HepG2 (cell line): ENCODE measurements at regions not wholly inside any gene's neighbourhood (a gene's known extent, or its start where the extent isn't known, plus 50 kb on each side); places are given as distances from the start of the nearest gene placed in this dataset.

Experiments used
- ATAC-seq: fragments of 200-7000 bp; cut with Tn5 transposase; 3 replicates; pipeline ENCODE4 v1.9.1; 2020; ENCODE audit warnings: mild to moderate bottlenecking, moderate library complexity
- BruUV-seq: library from RNA; stranded (reverse); fragments of 400-500 nt; replicated peaks from 2 replicates; lab custom pipeline; 2021; lab: Mats Ljungman, UMichigan
- CTCF ChIA-PET: fragments of 300-600 bp; formaldehyde crosslinking; extraction: SDS; loops from one replicate; lab custom pipeline; 2021; ENCODE audit warnings: low total read pairs, inconsistent platforms, low intra/inter-chr PET ratio; lab: Yijun Ruan, JAX
- POLR2A ChIA-PET: fragments of 350-600 bp; sonication (Branson Sonifier 250); formaldehyde crosslinking; loops from one replicate; lab custom pipeline; 2020; ENCODE audit warnings: antibody characterized with exemption, inconsistent platforms; lab: Yijun Ruan, JAX
- DNase-seq: peaks from one replicate; pipeline ENCODE4 v3.0.0-alpha.2; 2015; ENCODE audit warnings: low spot score
- FAIRE-seq: peaks from 3 replicates; lab custom pipeline; 2011; peaks lifted over from hg19 to GRCh38; lab: Jason Lieb, UNC
- H2AFZ ChIP-seq: one replicate; pipeline ENCODE4 v1.6.1; 2011; ENCODE audit warnings: low read length, inconsistent platforms
- H3K27ac ChIP-seq: fragments of 300-600 bp; 3 replicates; pipeline ENCODE4 v1.8.0; 2011; ENCODE audit warnings: mixed run types, mild to moderate bottlenecking, mixed read lengths, low read length, inconsistent platforms; ENCODE audit not compliant: insufficient read depth; ENCODE audit errors: extremely low read length
- H3K27me3 ChIP-seq, 2 experiments: fragments of 200-600 bp in 1 of 2; 2 replicates in 1 of 2; 3 replicates in 1 of 2; pipeline versions ENCODE4 v1.6.0 to v1.8.0; 2011; ENCODE audit warnings: low read length in 2 of 2, mild to moderate bottlenecking in 2 of 2, moderate library complexity in 2 of 2, inconsistent platforms in 1 of 2; ENCODE audit not compliant: insufficient read depth in 2 of 2, control insufficient read depth in 1 of 2
- H3K36me3 ChIP-seq, 2 experiments: fragments of 200-600 bp in 1 of 2; replicated peaks in 1 of 2; 2 replicates in 1 of 2; 3 replicates in 1 of 2; pipeline versions ENCODE4 v1.5.1 to v1.8.0; 2011; ENCODE audit warnings: low read length in 2 of 2, inconsistent platforms in 1 of 2; ENCODE audit not compliant: insufficient read depth in 2 of 2, control insufficient read depth in 1 of 2
- H3K4me1 ChIP-seq: 2 replicates; pipeline ENCODE4 v1.5.1; 2012; ENCODE audit warnings: low read length, inconsistent platforms; ENCODE audit not compliant: insufficient read depth
- H3K4me2 ChIP-seq: 2 replicates; pipeline ENCODE4 v1.6.0; 2011; ENCODE audit warnings: low read depth, low read length, inconsistent platforms
- H3K4me3 ChIP-seq, 3 experiments: fragments of 200-600 bp in 1 of 3; sonication (generic), shearing (Covaris generic) in 1 of 3; replicated peaks in 1 of 3; 2 replicates each; pipeline ENCODE4 v1.5.1; 2011 to 2016; ENCODE audit warnings: low read length in 3 of 3, inconsistent platforms in 2 of 3, low read depth in 2 of 3, mild to moderate bottlenecking in 2 of 3, control low read depth in 1 of 3, mixed read lengths in 1 of 3; ENCODE audit not compliant: insufficient read depth in 1 of 3
- H3K79me2 ChIP-seq: one replicate; pipeline ENCODE4 v1.6.1; 2011; ENCODE audit warnings: low read length, inconsistent platforms; ENCODE audit not compliant: insufficient read depth
- H3K9ac ChIP-seq: 2 replicates; pipeline ENCODE4 v1.6.0; 2011; ENCODE audit warnings: mild to moderate bottlenecking, low read depth, low read length, inconsistent platforms; ENCODE audit not compliant: insufficient read depth
- H3K9me3 ChIP-seq: 2 replicates; pipeline ENCODE4 v1.5.1; 2012; ENCODE audit warnings: mild to moderate bottlenecking, low read length
- H4K20me1 ChIP-seq: 2 replicates; pipeline ENCODE4 v1.6.0; 2011; ENCODE audit warnings: inconsistent platforms, mild to moderate bottlenecking, low read length, moderate library complexity; ENCODE audit not compliant: insufficient read depth
- DPF2 ChIP-seq: sonication (generic); formaldehyde crosslinking; IDR thresholded peaks from 2 replicates; pipeline ENCODE4 v1.4.0; 2020; ENCODE audit warnings: mild to moderate bottlenecking, low read depth, missing genetic modification reagents, borderline replicate concordance
- ETV5 ChIP-seq: IDR thresholded peaks from 2 replicates; pipeline ENCODE4 v1.6.1; 2018; ENCODE audit warnings: missing biosample characterization, missing genetic modification reagents, inconsistent platforms, borderline replicate concordance
- IRF2 ChIP-seq: IDR thresholded peaks from 2 replicates; pipeline ENCODE4 v1.6.1; 2018; ENCODE audit warnings: missing genetic modification reagents, missing compliant biosample characterization
- KMT2B ChIP-seq: IDR thresholded peaks from 2 replicates; pipeline ENCODE4 v1.6.1; 2016; ENCODE audit warnings: missing genetic modification reagents, missing compliant biosample characterization
- NR2F6 ChIP-seq, 2 experiments: IDR thresholded peaks; 2 replicates each; pipeline ENCODE4 v1.6.1; 2016; ENCODE audit warnings: antibody characterized with exemption in 1 of 2, mild to moderate bottlenecking in 1 of 2
- PBX3 ChIP-seq: sonication (generic); formaldehyde crosslinking; IDR thresholded peaks from 2 replicates; pipeline ENCODE4 v1.8.1; 2023; ENCODE audit warnings: missing genetic modification reagents, inconsistent platforms, borderline replicate concordance
- PCBP1 ChIP-seq: fragments of 200-400 bp; formaldehyde crosslinking; IDR thresholded peaks from 2 replicates; pipeline ENCODE4 v1.6.1; 2017; ENCODE audit warnings: mild to moderate bottlenecking, low read depth, low read length, borderline replicate concordance
- SRSF9 ChIP-seq: fragments of 200-400 bp; formaldehyde crosslinking; IDR thresholded peaks from 2 replicates; pipeline ENCODE4 v1.6.1; 2018; ENCODE audit warnings: borderline replicate concordance, mild to moderate bottlenecking, low read depth, low read length; ENCODE audit not compliant: insufficient read depth, poor library complexity, severe bottlenecking
- ZFP1 ChIP-seq: IDR thresholded peaks from 2 replicates; pipeline ENCODE4 v1.6.1; 2016
- ZNF12 ChIP-seq: sonication (generic); formaldehyde crosslinking; IDR thresholded peaks from 2 replicates; pipeline ENCODE4 v1.5.0; 2020; ENCODE audit warnings: missing genetic modification reagents
- ZNF484 ChIP-seq: sonication (generic); formaldehyde crosslinking; IDR thresholded peaks from 2 replicates; pipeline ENCODE4 v1.5.1; 2020; ENCODE audit warnings: mild to moderate bottlenecking, low read depth, missing genetic modification reagents, borderline replicate concordance
- ZNF605 ChIP-seq: sonication (generic); formaldehyde crosslinking; IDR thresholded peaks from 2 replicates; pipeline ENCODE4 v1.8.0; 2022; ENCODE audit warnings: mild to moderate bottlenecking, missing genetic modification reagents
- ZNF75D ChIP-seq: sonication (generic); formaldehyde crosslinking; IDR thresholded peaks from 2 replicates; pipeline ENCODE4 v1.8.1; 2023; ENCODE audit warnings: missing genetic modification reagents, mild to moderate bottlenecking, borderline replicate concordance
- WGBS: methylation state at CpG from one replicate; pipeline ENCODE4 v1.1.6; 2017; ENCODE audit warnings: low lambda C conversion rate; 5-methylcytosine and 5-hydroxymethylcytosine counted together
- in situ Hi-C: cut with HindIII; loops from 2 replicates; pipeline ENCODE4 v1.10.0; 2017; ENCODE audit warnings: low pct_unique_long_range_greater_than_20kb; ENCODE audit not compliant: extremely low pct_ligation_motif_present
- intact Hi-C: fragments of 100-400 bp; cut with micrococcal nuclease; formaldehyde crosslinking; loops from one replicate; pipeline ENCODE4 v1.10.0; 2022; ENCODE audit not compliant: unreplicated experiment
- TF ChIP-seq, protein P1 (sequence below): IDR thresholded peaks from 2 replicates; pipeline ENCODE4 v1.6.1; 2016; ENCODE audit warnings: control low read depth
- TF ChIP-seq, protein P2 (sequence below): IDR thresholded peaks from 2 replicates; pipeline ENCODE4 v1.6.1; 2016; ENCODE audit warnings: low read depth
- TF ChIP-seq, protein P3 (sequence below): sonication (generic); formaldehyde crosslinking; IDR thresholded peaks from 2 replicates; pipeline ENCODE4 v1.4.0; 2020; ENCODE audit warnings: missing genetic modification reagents

- no peaks in the 10 kb centered on the region for H3K9me3 ChIP-seq
- H3K36me3 ChIP-seq: no peaks in the 10 kb centered on the region
- BruUV-seq: no TSS peak
- ChIA-PET POLR2A (no interaction called here), CTCF (no interaction called here)
- FAIRE-seq: no peak
- no peak overlapping the region for H3K27ac ChIP-seq
- no peak overlapping the region for H3K4me2 ChIP-seq
- no peaks in the 10 kb centered on the region for H3K4me1 ChIP-seq
- in situ Hi-C loops (no loop called here), intact Hi-C loops (no loop called here)
- DNase-seq: no peak
- no peaks in the 10 kb centered on the region; a peak in 1 of 5 replicates for H3K27me3 ChIP-seq
- H4K20me1 ChIP-seq: no peaks in the 10 kb centered on the region
- H2AFZ ChIP-seq: no peak overlapping the region
- 23% methylated on average over 2 of the region's 2 CpGs for WGBS
- no peak for ATAC-seq
- H3K4me3 ChIP-seq: no peak overlapping the region
- no peaks in the 10 kb centered on the region for H3K79me2 ChIP-seq
- no peak for TF ChIP-seq ZNF484 (CRISPR knock-in tag)
- no peak for TF ChIP-seq IRF2 (CRISPR knock-in tag)
- no peak for TF ChIP-seq PCBP1
- no peak for TF ChIP-seq ETV5
- TF ChIP-seq KMT2B (CRISPR knock-in tag): no peak
- TF ChIP-seq ZFP1 (CRISPR knock-in tag): no peak
- TF ChIP-seq NR2F6 (IDR thresholded peaks at IDR 0.05): no peak
- TF ChIP-seq NR2F6 (CRISPR knock-in tag; IDR thresholded peaks at IDR 0.05): no peak
- TF ChIP-seq, protein P1, sequence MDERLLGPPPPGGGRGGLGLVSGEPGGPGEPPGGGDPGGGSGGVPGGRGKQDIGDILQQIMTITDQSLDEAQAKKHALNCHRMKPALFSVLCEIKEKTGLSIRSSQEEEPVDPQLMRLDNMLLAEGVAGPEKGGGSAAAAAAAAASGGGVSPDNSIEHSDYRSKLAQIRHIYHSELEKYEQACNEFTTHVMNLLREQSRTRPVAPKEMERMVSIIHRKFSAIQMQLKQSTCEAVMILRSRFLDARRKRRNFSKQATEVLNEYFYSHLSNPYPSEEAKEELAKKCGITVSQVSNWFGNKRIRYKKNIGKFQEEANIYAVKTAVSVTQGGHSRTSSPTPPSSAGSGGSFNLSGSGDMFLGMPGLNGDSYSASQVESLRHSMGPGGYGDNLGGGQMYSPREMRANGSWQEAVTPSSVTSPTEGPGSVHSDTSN (CRISPR knock-in tag): no peak
- TF ChIP-seq, protein P2, sequence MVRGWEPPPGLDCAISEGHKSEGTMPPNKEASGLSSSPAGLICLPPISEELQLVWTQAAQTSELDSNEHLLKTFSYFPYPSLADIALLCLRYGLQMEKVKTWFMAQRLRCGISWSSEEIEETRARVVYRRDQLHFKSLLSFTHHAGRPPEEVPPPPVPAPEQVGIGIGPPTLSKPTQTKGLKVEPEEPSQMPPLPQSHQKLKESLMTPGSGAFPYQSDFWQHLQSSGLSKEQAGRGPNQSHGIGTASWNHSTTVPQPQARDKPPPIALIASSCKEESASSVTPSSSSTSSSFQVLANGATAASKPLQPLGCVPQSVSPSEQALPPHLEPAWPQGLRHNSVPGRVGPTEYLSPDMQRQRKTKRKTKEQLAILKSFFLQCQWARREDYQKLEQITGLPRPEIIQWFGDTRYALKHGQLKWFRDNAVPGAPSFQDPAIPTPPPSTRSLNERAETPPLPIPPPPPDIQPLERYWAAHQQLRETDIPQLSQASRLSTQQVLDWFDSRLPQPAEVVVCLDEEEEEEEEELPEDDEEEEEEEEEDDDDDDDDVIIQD (CRISPR knock-in tag): no peak
- TF ChIP-seq ZNF605 (CRISPR knock-in tag): no peak
- no peak for TF ChIP-seq SRSF9
- no peak for TF ChIP-seq DPF2 (CRISPR knock-in tag)
- TF ChIP-seq, protein P3, sequence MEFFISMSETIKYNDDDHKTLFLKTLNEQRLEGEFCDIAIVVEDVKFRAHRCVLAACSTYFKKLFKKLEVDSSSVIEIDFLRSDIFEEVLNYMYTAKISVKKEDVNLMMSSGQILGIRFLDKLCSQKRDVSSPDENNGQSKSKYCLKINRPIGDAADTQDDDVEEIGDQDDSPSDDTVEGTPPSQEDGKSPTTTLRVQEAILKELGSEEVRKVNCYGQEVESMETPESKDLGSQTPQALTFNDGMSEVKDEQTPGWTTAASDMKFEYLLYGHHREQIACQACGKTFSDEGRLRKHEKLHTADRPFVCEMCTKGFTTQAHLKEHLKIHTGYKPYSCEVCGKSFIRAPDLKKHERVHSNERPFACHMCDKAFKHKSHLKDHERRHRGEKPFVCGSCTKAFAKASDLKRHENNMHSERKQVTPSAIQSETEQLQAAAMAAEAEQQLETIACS (CRISPR knock-in tag): no peak
- no peak for TF ChIP-seq ZNF75D (CRISPR knock-in tag)
- TF ChIP-seq PBX3 (CRISPR knock-in tag): no peak
- TF ChIP-seq ZNF12 (CRISPR knock-in tag): no peak
- H3K9ac ChIP-seq: no peak overlapping the region
These were observed 577.2 kb upstream of the AADAT start for GRCh38 chr4:170666909-170667308.
